ENCODE measurements at regions not wholly inside any gene's neighbourhood (a gene's known extent, or its start where the extent isn't known, plus 50 kb on each side); places are given as distances from the start of the nearest gene placed in this dataset.

DNA sequence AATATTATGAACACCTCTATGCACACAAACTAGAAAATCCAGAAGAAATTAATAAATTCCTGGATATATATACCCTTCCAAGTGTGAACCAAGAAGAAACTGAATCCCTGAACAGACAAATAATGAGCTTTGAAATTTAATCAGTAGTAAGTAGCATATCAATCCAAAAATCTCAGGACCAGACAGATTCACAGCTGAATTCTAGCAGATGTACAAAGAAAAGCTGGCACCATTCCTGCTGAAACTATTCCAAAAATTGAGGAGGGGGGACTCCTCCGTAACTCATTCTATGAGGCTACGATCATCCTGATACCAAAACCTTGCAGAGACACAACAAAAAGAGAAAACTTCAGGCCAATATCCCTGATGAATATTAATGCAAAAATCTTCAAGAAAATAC lies 67.0 kb upstream of the PDE7B start:
- Histone ChIP-seq H3K4me1 (ENCODE audit: control insufficient read depth, extremely low read depth, insufficient read depth, low read length) (no peaks in the 10 kb centered on the region), H3K36me3 (ENCODE audit: control insufficient read depth, insufficient read depth, low read length) (no peaks in the 10 kb centered on the region), H3K4me2 (ENCODE audit: extremely low read depth, insufficient read depth, low read length) (no peak overlapping the region), H3K9me3 (ENCODE audit: control insufficient read depth, insufficient read depth, low read depth, low read length) (no peaks in the 10 kb centered on the region), H4K20me1 (ENCODE audit: control insufficient read depth, extremely low read depth, insufficient read depth, low read length) (no peaks in the 10 kb centered on the region), H3K4me3 (replicated peaks in 1 of 4; ENCODE audit: control extremely low read depth in 1 of 4, insufficient read depth in 1 of 4, low read depth in 3 of 4, low read length in 4 of 4) (no peak overlapping the region), H3K27ac (ENCODE audit: insufficient read depth, low read length) (no peak overlapping the region), H3K27me3 (ENCODE audit: control insufficient read depth, insufficient read depth, low read length) (no peaks in the 10 kb centered on the region), H2AFZ (ENCODE audit: low read length) (no peak overlapping the region), H3K79me2 (ENCODE audit: control insufficient read depth, insufficient read depth, low read length) (no peaks in the 10 kb centered on the region), H3K9ac (ENCODE audit: insufficient read depth, low read length) (no peak overlapping the region)
- no peak for TF ChIP-seq EZH2 (IDR thresholded peaks at IDR 0.05; ENCODE audit: low read length, missing control alignments)
- TF ChIP-seq CTCF (conservative IDR thresholded peaks at IDR 0.05 in 1 of 2, IDR thresholded peaks at IDR 0.05 in 1 of 2; ENCODE audit: low read depth in 1 of 2, low read length in 2 of 2) = no peak
- no peak for DNase-seq (ENCODE audit: low read depth in 2 of 2)

GRCh38 chr6:135789375-135790050 lies 62.0 kb upstream of the PDE7B start:
- no peak overlapping the region for H3K27ac ChIP-seq (ENCODE audit: insufficient read depth, low read length)
- H3K27me3 ChIP-seq (ENCODE audit: control insufficient read depth, insufficient read depth, low read length) = no peaks in the 10 kb centered on the region
- no peak for DNase-seq (ENCODE audit: low read depth in 2 of 2)
- peak overlapping the region; percentile 43 for H2AFZ ChIP-seq (ENCODE audit: low read length)
- no peaks in the 10 kb centered on the region for H4K20me1 ChIP-seq (ENCODE audit: control insufficient read depth, extremely low read depth, insufficient read depth, low read length)
- no peaks in the 10 kb centered on the region for H3K9me3 ChIP-seq (ENCODE audit: control insufficient read depth, insufficient read depth, low read depth, low read length)
- no peaks in the 10 kb centered on the region for H3K36me3 ChIP-seq (ENCODE audit: control insufficient read depth, insufficient read depth, low read length)
- H3K9ac ChIP-seq (ENCODE audit: insufficient read depth, low read length) = no peak overlapping the region
- H3K79me2 ChIP-seq (ENCODE audit: control insufficient read depth, insufficient read depth, low read length) = no peaks in the 10 kb centered on the region
- H3K4me1 ChIP-seq (ENCODE audit: control insufficient read depth, extremely low read depth, insufficient read depth, low read length) = no peaks in the 10 kb centered on the region
- TF ChIP-seq EZH2 (IDR thresholded peaks at IDR 0.05; ENCODE audit: low read length, missing control alignments) = no peak
- no peak overlapping the region for H3K4me3 ChIP-seq (replicated peaks in 1 of 4; ENCODE audit: control extremely low read depth in 1 of 4, insufficient read depth in 1 of 4, low read depth in 3 of 4, low read length in 4 of 4)
- H3K4me2 ChIP-seq (ENCODE audit: extremely low read depth, insufficient read depth, low read length) = peak overlapping the region; percentile 13

- Histone ChIP-seq H3K4me3 (replicated peaks in 1 of 4; ENCODE audit: control extremely low read depth in 1 of 4, insufficient read depth in 1 of 4, low read depth in 3 of 4, low read length in 4 of 4) (no peak overlapping the region), H3K36me3 (ENCODE audit: control insufficient read depth, insufficient read depth, low read length) (no peaks in the 10 kb centered on the region), H4K20me1 (ENCODE audit: control insufficient read depth, extremely low read depth, insufficient read depth, low read length) (no peaks in the 10 kb centered on the region), H3K9ac (ENCODE audit: insufficient read depth, low read length) (no peak overlapping the region), H3K27me3 (ENCODE audit: control insufficient read depth, insufficient read depth, low read length) (no peaks in the 10 kb centered on the region), H3K9me3 (ENCODE audit: control insufficient read depth, insufficient read depth, low read depth, low read length) (no peaks in the 10 kb centered on the region), H3K79me2 (ENCODE audit: control insufficient read depth, insufficient read depth, low read length) (no peaks in the 10 kb centered on the region), H3K27ac (ENCODE audit: insufficient read depth, low read length) (no peak overlapping the region), H3K4me2 (ENCODE audit: extremely low read depth, insufficient read depth, low read length) (no peak overlapping the region), H2AFZ (ENCODE audit: low read length) (no peak overlapping the region), H3K4me1 (ENCODE audit: control insufficient read depth, extremely low read depth, insufficient read depth, low read length) (no peaks in the 10 kb centered on the region)
- no peak for DNase-seq (ENCODE audit: low read depth in 2 of 2)
- no peak for TF ChIP-seq EZH2 (IDR thresholded peaks at IDR 0.05; ENCODE audit: low read length, missing control alignments)
- no peak for TF ChIP-seq CTCF (conservative IDR thresholded peaks at IDR 0.05 in 1 of 2, IDR thresholded peaks at IDR 0.05 in 1 of 2; ENCODE audit: low read depth in 1 of 2, low read length in 2 of 2)
Measured at GRCh38 chr6:135791441-135791840, 60.1 kb upstream of the PDE7B start.
